ENCODE measurements at regions not wholly inside any gene's neighbourhood (a gene's known extent, or its start where the extent isn't known, plus 50 kb on each side); places are given as distances from the start of the nearest gene placed in this dataset.

DNA sequence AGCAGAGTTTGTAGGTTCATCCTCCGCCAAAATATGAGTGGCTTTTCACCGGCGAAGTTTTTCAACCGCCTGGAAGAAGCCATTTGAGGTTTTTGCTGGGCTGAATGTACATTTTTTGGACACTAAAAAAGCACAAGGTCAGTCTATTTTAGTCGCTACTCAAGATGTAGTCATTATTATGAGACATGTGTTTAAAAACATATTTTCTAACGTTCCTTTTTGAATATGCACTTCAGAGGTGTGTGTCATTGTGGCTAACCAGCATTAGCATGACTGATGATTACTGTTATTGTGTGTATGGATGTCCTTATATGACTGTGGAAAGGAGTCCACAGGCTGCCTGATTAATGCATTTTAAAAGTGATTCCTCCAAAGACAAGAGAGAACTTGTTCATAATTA, 605.4 kb downstream of the INHBA start:
- no peak overlapping the region for H3K9ac ChIP-seq (ENCODE audit: low read length)
- no peaks in the 10 kb centered on the region for H3K36me3 ChIP-seq (ENCODE audit: control insufficient read depth, low read depth, low read length)
- no peak overlapping the region for H3K4me3 ChIP-seq (ENCODE audit: low read length)
- no peaks in the 10 kb centered on the region for H3K4me1 ChIP-seq (ENCODE audit: control insufficient read depth, low read depth, low read length)
- no peak overlapping the region for H3K27ac ChIP-seq (ENCODE audit: low read length)
- no peaks in the 10 kb centered on the region for H3K9me3 ChIP-seq (ENCODE audit: control insufficient read depth, low read depth, low read length)
- H3K27me3 ChIP-seq (ENCODE audit: control insufficient read depth, insufficient read depth, low read length): no peaks in the 10 kb centered on the region

DNA sequence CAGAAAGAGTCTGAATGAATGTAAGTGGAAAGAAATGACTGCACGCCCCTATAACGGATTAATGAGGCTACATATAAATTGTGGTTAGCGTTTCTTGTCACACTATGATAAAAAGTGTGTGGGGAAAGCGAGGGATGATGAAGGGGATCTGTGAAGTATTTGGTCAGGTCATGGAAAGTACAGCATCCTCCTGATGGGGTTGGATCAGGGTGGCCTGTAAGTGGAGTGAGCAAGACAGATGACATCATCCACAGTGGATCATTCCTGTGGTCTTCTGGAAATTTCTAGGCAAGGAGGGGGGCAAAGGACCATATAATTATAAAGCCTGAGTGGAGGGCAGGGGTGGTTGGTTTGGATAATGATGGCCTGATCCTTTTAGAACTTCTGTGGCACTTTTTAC, 606.0 kb downstream of the INHBA start:
- H3K4me1 ChIP-seq (ENCODE audit: control insufficient read depth, low read depth, low read length): no peaks in the 10 kb centered on the region
- no peak overlapping the region for H3K4me3 ChIP-seq (ENCODE audit: low read length)
- no peaks in the 10 kb centered on the region for H3K9me3 ChIP-seq (ENCODE audit: control insufficient read depth, low read depth, low read length)
- no peak overlapping the region for H3K27ac ChIP-seq (ENCODE audit: low read length)
- no peak overlapping the region for H3K9ac ChIP-seq (ENCODE audit: low read length)
- no peaks in the 10 kb centered on the region for H3K27me3 ChIP-seq (ENCODE audit: control insufficient read depth, insufficient read depth, low read length)
- H3K36me3 ChIP-seq (ENCODE audit: control insufficient read depth, low read depth, low read length): no peaks in the 10 kb centered on the region

DNA sequence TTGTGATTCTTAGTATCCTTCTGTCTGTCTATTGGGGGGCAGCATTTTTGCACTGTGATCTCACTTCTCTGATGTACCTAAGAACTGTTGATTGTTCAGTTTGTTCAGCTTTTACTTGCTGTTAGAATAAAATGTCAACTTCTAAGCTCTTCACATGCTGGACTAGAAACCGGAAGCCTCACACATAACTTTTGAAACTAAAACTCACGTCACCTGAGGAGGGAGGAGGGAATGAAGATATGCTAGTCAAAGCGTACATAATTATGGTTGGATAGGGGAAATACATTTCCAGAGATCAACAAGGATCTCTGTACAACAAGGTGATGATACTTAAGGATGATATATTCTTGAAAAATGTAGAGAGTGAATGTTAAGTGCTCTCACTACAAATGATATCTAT, 609.7 kb downstream of the INHBA start:
- H3K36me3 ChIP-seq (ENCODE audit: control insufficient read depth, low read depth, low read length): no peaks in the 10 kb centered on the region
- H3K4me3 ChIP-seq (ENCODE audit: low read length): no peak overlapping the region
- no peaks in the 10 kb centered on the region for H3K9me3 ChIP-seq (ENCODE audit: control insufficient read depth, low read depth, low read length)
- H3K4me1 ChIP-seq (ENCODE audit: control insufficient read depth, low read depth, low read length): no peaks in the 10 kb centered on the region
- H3K9ac ChIP-seq (ENCODE audit: low read length): no peak overlapping the region
- no peak overlapping the region for H3K27ac ChIP-seq (ENCODE audit: low read length)
- H3K27me3 ChIP-seq (ENCODE audit: control insufficient read depth, insufficient read depth, low read length): no peaks in the 10 kb centered on the region

DNA sequence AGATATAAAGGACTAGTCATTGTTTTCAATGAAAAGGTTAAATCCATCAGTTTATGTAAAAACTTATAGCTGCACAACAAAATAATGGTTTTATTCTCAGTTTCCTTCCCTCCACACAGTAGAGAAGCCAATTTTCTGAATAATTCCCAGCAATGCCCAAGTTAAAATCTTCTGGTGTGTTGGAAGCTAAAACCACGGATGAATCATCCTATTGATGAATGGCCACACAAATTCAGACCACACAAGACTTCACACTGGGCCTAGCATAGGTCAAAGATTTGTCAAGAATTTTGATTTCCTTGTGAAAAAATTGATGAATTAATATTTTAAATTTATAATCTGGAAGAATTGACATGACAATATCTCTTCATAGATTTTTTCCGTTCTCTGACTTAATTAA, 617.6 kb downstream of the INHBA start:
- Histone ChIP-seq H3K36me3 (ENCODE audit: control insufficient read depth, low read depth, low read length) (no peaks in the 10 kb centered on the region), H3K9ac (ENCODE audit: low read length) (no peak overlapping the region), H3K27me3 (ENCODE audit: control insufficient read depth, insufficient read depth, low read length) (no peaks in the 10 kb centered on the region), H3K9me3 (ENCODE audit: control insufficient read depth, low read depth, low read length) (no peaks in the 10 kb centered on the region), H3K4me1 (ENCODE audit: control insufficient read depth, low read depth, low read length) (no peaks in the 10 kb centered on the region), H3K4me3 (ENCODE audit: low read length) (no peak overlapping the region), H3K27ac (ENCODE audit: low read length) (no peak overlapping the region)

DNA sequence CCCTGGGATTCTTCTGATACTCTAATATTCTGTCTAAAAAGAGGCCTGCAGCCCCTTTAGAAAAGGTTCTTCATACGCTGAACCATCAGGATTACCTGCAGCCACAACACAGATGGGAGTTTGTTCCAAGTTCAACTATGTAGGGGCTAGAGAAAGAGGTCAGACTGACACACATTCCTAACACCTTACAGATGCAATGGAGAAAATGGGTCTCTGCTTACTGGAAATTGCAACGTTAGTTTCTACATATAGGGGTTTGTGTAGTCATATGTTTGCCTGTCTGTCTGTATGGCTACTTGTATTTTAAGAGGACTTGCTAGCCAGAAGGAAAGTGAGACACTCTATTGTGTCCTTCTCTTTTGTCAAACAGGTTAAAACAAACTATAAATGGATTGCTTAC, 618.5 kb downstream of the INHBA start:
- H3K9me3 ChIP-seq (ENCODE audit: control insufficient read depth, low read depth, low read length): no peaks in the 10 kb centered on the region
- no peak overlapping the region for H3K27ac ChIP-seq (ENCODE audit: low read length)
- H3K4me3 ChIP-seq (ENCODE audit: low read length): no peak overlapping the region
- H3K9ac ChIP-seq (ENCODE audit: low read length): no peak overlapping the region
- H3K4me1 ChIP-seq (ENCODE audit: control insufficient read depth, low read depth, low read length): no peaks in the 10 kb centered on the region
- no peaks in the 10 kb centered on the region for H3K27me3 ChIP-seq (ENCODE audit: control insufficient read depth, insufficient read depth, low read length)
- no peaks in the 10 kb centered on the region for H3K36me3 ChIP-seq (ENCODE audit: control insufficient read depth, low read depth, low read length)

DNA sequence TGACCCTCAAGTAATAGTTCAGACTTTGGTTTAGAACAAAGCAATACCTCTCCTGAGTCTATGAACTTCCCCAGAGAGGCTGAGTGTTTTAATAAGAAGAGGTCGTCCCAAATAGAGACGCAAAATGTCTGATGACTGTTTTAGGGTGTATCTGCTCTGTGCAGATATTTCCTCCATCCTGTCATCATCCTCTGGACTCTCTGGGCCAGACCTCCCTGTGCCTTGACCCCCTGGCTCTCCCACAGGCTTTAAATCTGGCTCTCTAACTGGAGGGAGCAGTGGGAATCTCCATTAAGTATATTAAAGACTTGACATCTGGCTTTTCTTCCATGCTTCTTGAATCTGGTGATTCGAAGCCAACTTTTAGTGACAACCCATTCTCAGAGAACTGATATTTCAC, 633.3 kb downstream of the INHBA start:
- Histone ChIP-seq H3K4me3 (ENCODE audit: low read length) (no peak overlapping the region), H3K36me3 (ENCODE audit: control insufficient read depth, low read depth, low read length) (no peaks in the 10 kb centered on the region), H3K27me3 (ENCODE audit: control insufficient read depth, insufficient read depth, low read length) (no peaks in the 10 kb centered on the region), H3K9me3 (ENCODE audit: control insufficient read depth, low read depth, low read length) (no peaks in the 10 kb centered on the region), H3K4me1 (ENCODE audit: control insufficient read depth, low read depth, low read length) (no peaks in the 10 kb centered on the region), H3K27ac (ENCODE audit: low read length) (no peak overlapping the region), H3K9ac (ENCODE audit: low read length) (no peak overlapping the region)

DNA sequence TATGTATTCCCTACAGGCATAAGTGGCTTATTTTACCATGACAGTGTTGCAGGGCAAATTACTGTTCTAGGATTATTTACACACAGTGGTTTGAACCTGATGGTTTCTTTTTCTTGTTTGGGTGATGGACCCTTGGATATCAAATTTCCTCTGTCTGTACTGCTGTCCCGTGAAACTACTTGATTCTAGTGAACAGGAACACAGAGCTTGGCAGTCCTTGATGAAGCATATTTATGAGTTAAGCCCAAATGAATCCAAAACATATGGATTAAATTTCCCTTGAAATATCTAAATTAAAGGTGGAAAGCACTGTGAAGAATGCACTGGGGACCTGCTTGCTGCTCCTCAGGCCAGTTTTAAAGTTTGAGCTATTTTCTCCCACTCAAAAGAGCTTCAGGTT, 635.3 kb downstream of the INHBA start:
- no peaks in the 10 kb centered on the region for H3K4me1 ChIP-seq (ENCODE audit: control insufficient read depth, low read depth, low read length)
- no peak overlapping the region for H3K9ac ChIP-seq (ENCODE audit: low read length)
- no peak overlapping the region for H3K27ac ChIP-seq (ENCODE audit: low read length)

DNA sequence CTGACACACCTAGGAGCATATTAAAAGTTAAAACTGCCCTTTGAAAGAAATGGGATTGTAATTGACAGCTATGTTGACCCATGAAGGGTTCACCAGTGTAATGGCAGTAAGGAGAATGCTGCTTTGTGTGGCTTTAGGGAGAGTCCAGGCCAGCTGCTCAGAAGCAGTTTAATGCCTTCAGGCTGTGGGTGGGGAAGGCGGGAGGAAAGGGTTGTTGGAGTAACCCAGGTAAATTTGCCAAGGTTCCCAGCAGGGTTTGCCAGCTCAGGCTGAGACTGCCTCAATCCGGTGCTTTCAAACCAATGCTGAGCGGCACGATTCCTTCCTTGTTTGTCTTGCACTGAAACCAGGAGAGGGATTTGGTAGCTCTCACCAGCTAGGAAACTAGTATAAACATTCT, 637.2 kb downstream of the INHBA start:
- Histone ChIP-seq H3K4me3 (ENCODE audit: low read length) (no peak overlapping the region), H3K27ac (ENCODE audit: low read length) (no peak overlapping the region)

More for the DNA sequence above, 635.3 kb downstream of the INHBA start:
- Histone ChIP-seq H3K9me3 (ENCODE audit: control insufficient read depth, low read depth, low read length) (no peaks in the 10 kb centered on the region), H3K27me3 (ENCODE audit: control insufficient read depth, insufficient read depth, low read length) (no peaks in the 10 kb centered on the region), H3K36me3 (ENCODE audit: control insufficient read depth, low read depth, low read length) (no peaks in the 10 kb centered on the region), H3K4me3 (ENCODE audit: low read length) (no peak overlapping the region)

DNA sequence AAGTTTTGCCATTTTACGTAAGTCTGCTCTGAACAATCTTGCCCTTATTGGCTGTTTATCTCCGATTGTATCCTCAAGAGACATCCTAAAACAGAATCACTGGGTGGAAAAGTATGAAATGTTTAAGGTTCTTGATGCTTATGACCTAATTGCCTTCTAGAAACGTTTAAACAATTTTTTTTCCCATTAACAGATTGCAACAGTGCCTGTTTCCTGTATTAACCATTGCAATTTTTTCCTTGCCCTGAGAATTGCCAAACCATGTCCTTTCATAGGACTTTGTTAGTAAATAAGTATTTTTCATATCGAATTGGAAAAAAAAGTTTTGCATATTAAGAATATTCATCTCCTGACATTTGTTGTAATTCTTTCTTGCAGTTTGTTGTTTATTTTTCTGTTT, 639.8 kb downstream of the INHBA start:
- Histone ChIP-seq H3K27ac (ENCODE audit: low read length) (no peak overlapping the region), H3K4me3 (ENCODE audit: low read length) (no peak overlapping the region), H3K4me1 (ENCODE audit: control insufficient read depth, low read depth, low read length) (peaks cover 12% of the 10 kb centered on the region), H3K36me3 (ENCODE audit: control insufficient read depth, low read depth, low read length) (no peaks in the 10 kb centered on the region), H3K9me3 (ENCODE audit: control insufficient read depth, low read depth, low read length) (no peaks in the 10 kb centered on the region), H3K9ac (ENCODE audit: low read length) (no peak overlapping the region), H3K27me3 (ENCODE audit: control insufficient read depth, insufficient read depth, low read length) (peaks cover 26% of the 10 kb centered on the region)

More for the DNA sequence above, 637.2 kb downstream of the INHBA start:
- Histone ChIP-seq H3K9ac (ENCODE audit: low read length) (no peak overlapping the region), H3K9me3 (ENCODE audit: control insufficient read depth, low read depth, low read length) (no peaks in the 10 kb centered on the region), H3K4me1 (ENCODE audit: control insufficient read depth, low read depth, low read length) (no peaks in the 10 kb centered on the region), H3K27me3 (ENCODE audit: control insufficient read depth, insufficient read depth, low read length) (peaks cover 9% of the 10 kb centered on the region), H3K36me3 (ENCODE audit: control insufficient read depth, low read depth, low read length) (no peaks in the 10 kb centered on the region)

DNA sequence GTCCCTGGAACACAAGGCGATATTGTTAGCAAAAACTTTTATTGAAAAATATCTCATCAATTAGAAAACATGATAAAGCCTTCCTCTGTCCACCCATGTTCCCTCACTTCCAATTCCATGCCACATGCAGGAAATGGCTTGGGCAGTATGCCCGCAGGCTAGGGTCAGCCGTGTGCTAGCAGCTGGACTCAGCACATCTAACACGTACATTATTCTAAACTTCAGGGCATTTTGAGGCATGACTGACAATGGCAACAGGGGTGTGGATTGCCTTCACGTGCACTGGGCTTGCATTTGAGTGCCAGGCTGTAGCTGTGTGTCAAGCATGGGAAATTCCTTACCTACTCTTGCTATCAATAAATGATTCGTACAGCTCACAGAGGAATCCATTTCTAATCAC, 642.1 kb downstream of the INHBA start:
- peaks cover 12% of the 10 kb centered on the region for H3K4me1 ChIP-seq (ENCODE audit: control insufficient read depth, low read depth, low read length)
- no peak overlapping the region for H3K9ac ChIP-seq (ENCODE audit: low read length)
- peaks cover 30% of the 10 kb centered on the region for H3K27me3 ChIP-seq (ENCODE audit: control insufficient read depth, insufficient read depth, low read length)
- H3K9me3 ChIP-seq (ENCODE audit: control insufficient read depth, low read depth, low read length): no peaks in the 10 kb centered on the region
- H3K36me3 ChIP-seq (ENCODE audit: control insufficient read depth, low read depth, low read length): no peaks in the 10 kb centered on the region
- no peak overlapping the region for H3K27ac ChIP-seq (ENCODE audit: low read length)
- H3K4me3 ChIP-seq (ENCODE audit: low read length): no peak overlapping the region

DNA sequence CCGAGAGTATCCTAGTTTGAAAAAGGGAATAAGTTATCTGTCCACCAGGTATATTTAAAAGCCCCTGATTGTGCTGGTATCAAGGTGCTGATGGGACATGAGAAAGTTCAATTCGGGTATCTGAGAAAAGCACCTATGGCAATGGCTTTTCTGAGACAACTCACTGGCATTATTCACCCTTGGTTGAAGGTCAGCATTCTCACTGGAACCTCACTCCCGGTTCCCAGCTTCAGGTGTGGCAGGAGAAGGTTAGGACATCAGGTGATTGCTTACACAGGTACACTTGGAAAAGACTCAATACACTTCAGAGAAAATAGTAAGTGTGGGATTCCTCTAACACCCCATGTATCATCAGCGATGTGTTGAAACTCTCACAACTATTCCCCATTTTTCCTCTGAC, 643.1 kb downstream of the INHBA start:
- peaks cover 15% of the 10 kb centered on the region for H3K4me1 ChIP-seq (ENCODE audit: control insufficient read depth, low read depth, low read length)
- H3K36me3 ChIP-seq (ENCODE audit: control insufficient read depth, low read depth, low read length): no peaks in the 10 kb centered on the region
- no peak overlapping the region for H3K9ac ChIP-seq (ENCODE audit: low read length)
- H3K9me3 ChIP-seq (ENCODE audit: control insufficient read depth, low read depth, low read length): no peaks in the 10 kb centered on the region
- H3K4me3 ChIP-seq (ENCODE audit: low read length): no peak overlapping the region
- no peak overlapping the region for H3K27ac ChIP-seq (ENCODE audit: low read length)
- H3K27me3 ChIP-seq (ENCODE audit: control insufficient read depth, insufficient read depth, low read length): peaks cover 30% of the 10 kb centered on the region

DNA sequence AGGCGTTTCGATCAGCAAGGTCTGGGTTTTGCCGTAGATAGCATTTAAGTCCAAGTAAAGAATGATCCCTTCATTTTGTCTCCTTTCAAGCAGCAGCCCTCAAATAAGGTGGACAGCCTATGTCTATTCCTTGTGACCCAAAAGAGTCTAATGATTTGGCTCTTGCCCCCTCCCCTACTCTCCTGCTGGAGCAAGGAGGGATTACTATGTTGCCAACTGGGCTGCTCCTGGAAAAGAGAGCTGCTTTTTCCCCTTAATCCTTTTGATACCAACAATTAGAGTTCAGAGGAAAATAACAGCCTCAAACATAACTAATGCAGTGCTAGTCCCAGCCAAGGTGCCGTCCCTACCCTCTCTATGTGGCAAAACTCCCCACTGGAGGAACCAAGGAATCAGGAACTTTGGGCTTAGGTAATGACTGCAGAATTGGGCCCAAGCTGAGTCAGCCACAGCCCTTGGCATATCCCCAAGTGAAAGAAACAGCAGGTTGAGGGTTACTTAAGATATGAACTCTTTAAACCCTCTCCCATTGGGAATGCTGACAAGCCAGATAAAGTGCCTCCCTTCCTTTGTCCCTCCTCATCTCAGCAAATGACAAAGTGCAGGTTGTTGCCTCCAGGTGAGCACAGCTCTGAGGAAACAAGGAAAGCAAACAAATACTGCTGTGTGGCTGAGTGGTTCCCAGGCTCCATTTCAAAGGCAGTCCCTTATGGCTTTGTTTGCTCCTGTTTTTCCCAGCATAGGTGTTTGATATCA, 643.7 kb downstream of the INHBA start:
- no peaks in the 10 kb centered on the region for H3K36me3 ChIP-seq (ENCODE audit: control insufficient read depth, low read depth, low read length)

More for the DNA sequence above, 643.7 kb downstream of the INHBA start:
- peaks cover 20% of the 10 kb centered on the region for H3K4me1 ChIP-seq (ENCODE audit: control insufficient read depth, low read depth, low read length)
- H3K9ac ChIP-seq (ENCODE audit: low read length): no peak overlapping the region
- no peak overlapping the region for H3K4me3 ChIP-seq (ENCODE audit: low read length)
- H3K27ac ChIP-seq (ENCODE audit: low read length): no peak overlapping the region
- H3K27me3 ChIP-seq (ENCODE audit: control insufficient read depth, insufficient read depth, low read length): peaks cover 30% of the 10 kb centered on the region
- H3K9me3 ChIP-seq (ENCODE audit: control insufficient read depth, low read depth, low read length): no peaks in the 10 kb centered on the region
